ENCODE measurements at regions not wholly inside any gene's neighbourhood (a gene's known extent, or its start where the extent isn't known, plus 50 kb on each side); places are given as distances from the start of the nearest gene placed in this dataset.
A peak's percentile ranks its signal among the peaks of the same experiment; 100 is the strongest.
"Not testable (repeated sequence)": the region's sequence is repeated elsewhere in the genome, so short reads cannot be mapped to it uniquely, and the experiment has no call there.

- DNase-seq (ENCODE audit: extremely low read depth in 1 of 11, low read depth in 9 of 11, low spot score in 4 of 11) = no peak
Measured at GRCh38 chr21:15195104-15195503, 130.3 kb upstream of the NRIP1 start.

DNA sequence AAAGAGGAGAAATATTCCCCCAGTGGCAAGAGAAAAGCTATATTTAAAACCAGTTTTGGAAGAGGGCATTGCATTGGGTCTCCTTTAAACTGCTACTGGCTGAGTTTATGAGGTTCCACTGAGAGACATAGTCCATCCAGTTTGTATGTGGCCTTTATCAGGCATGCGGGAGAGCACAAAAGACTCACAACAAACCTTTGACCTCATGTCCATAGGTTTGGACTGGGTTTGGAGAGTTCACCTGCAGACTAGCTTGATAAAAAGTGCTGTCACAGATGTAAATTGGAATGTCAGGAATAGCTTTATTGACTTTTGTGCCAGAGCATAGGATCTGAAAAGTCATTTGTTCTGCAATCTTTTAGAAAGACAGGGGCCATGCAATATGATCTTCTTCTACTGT is 131.0 kb upstream of the NRIP1 start:
- no peak for DNase-seq (ENCODE audit: extremely low read depth in 1 of 11, low read depth in 9 of 11, low spot score in 4 of 11)

GRCh38 chr21:15197696-15198095 is 132.9 kb upstream of the NRIP1 start:
- no peak for DNase-seq (ENCODE audit: extremely low read depth in 1 of 11, low read depth in 9 of 11, low spot score in 4 of 11)

DNA sequence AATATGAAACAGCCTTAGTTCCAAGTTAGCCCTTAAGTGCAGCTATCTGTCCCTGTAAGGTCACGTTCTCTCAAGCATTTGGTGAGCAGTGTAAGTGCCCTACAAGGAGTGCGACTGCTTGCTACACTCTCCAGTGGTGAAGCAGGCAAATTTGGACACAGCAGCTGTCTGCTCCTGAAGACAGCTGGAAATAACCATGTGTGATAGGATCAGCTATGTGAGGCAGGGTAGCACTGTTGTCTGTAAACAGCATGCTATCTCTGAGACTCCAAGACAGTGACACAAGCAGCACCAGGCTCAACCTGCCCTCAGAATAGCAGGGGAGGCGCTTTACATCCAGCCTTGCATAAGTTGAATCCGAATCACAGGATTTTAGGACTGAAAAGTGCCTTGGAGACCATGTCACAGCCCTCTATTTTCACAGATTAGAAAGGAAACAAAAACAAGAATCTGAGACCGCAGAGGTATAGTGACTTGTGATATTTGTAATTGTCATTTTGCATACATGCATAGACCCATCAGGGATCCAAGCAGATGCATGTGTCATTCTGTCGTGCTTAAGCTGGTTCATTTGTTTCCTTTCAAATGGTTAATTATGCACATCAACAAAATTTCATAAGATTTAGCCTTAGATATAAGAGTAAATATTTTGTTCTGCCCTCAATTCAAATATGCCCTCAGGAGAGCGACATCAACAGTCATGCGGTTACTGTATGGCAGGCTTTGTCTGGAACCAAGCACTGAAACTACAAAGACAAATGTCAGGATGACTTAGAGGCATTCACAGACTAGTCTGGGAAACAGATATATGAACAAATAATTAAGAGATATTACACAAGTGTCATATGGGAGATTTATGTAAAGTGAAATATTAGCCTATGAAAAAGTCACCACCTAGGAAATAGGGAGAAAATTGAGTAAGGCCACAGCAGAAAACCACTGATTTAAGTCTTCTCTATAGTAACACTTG is 134.9 kb upstream of the NRIP1 start:
- DNase-seq (ENCODE audit: extremely low read depth in 1 of 11, low read depth in 9 of 11, low spot score in 4 of 11) = no peak

DNA sequence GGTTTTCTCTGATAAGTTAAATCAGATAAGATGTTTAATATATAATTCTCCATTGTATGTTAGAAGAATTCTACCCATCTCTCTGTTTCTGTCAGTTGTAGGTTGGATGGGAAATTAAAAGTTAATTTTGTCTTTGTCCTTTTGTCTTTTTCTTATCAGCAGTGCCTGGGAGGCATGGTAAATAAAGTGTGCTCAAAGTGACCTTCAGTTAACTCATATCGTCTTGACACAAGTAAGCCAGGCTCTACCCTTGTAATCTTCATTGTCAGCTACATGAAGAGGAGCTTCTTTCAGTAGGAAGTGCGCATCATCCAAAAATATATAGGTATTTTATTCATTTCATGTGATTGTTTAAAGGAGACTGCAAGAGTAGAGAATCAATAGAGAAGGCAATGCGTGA is 138.9 kb upstream of the NRIP1 start:
- no peak for DNase-seq (ENCODE audit: extremely low read depth in 1 of 11, low read depth in 9 of 11, low spot score in 4 of 11)

- peak in 7 of 11 donors; percentile 26 to 51 (median 32) for DNase-seq (ENCODE audit: extremely low read depth in 1 of 11, low read depth in 9 of 11, low spot score in 4 of 11)
Measured at GRCh38 chr21:15204140-15204969, 139.6 kb upstream of the NRIP1 start.

GRCh38 chr21:15204970-15205286 is 140.1 kb upstream of the NRIP1 start:
- no peak for DNase-seq (ENCODE audit: extremely low read depth in 1 of 11, low read depth in 9 of 11, low spot score in 4 of 11)

DNA sequence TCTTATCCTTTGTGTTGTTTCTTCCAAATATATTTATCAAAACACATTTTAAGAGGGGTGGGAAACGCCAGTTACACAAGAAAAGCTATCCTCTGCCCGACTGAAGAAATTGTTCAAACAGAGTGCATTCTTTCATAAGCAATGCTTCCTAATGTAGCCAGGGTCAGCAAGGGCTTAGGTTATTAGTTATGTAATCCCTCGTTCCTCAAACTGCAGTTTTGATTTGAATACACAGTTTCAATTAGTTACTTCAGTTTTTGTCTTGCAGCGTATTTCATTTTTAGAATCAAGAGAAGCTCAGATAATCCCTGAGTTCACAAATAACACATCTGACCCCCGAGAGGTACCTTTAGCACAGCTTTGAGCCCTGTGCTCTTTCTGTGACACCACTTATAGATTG is 141.7 kb upstream of the NRIP1 start:
- no peak for DNase-seq (ENCODE audit: extremely low read depth in 1 of 11, low read depth in 9 of 11, low spot score in 4 of 11)

DNA sequence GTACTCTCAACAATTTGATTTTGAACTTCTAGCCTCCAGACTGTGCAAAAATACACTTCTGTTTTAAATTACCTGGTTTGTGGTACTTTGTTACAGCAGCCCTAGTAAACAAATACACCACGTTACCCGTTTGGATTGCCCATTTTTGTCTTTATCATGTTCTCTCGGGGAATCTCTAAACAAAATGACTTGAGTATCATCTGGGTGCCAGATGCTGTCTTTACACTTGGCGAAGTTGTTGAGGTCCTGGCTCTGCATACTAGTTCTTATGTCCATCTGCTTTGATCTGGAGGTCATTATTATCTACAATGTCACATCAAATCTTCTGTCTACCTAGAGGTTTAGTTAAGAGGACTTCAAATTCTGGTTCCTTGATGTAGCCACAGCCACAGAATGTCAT is 142.4 kb upstream of the NRIP1 start:
- DNase-seq (ENCODE audit: extremely low read depth in 1 of 11, low read depth in 9 of 11, low spot score in 4 of 11) = no peak

DNA sequence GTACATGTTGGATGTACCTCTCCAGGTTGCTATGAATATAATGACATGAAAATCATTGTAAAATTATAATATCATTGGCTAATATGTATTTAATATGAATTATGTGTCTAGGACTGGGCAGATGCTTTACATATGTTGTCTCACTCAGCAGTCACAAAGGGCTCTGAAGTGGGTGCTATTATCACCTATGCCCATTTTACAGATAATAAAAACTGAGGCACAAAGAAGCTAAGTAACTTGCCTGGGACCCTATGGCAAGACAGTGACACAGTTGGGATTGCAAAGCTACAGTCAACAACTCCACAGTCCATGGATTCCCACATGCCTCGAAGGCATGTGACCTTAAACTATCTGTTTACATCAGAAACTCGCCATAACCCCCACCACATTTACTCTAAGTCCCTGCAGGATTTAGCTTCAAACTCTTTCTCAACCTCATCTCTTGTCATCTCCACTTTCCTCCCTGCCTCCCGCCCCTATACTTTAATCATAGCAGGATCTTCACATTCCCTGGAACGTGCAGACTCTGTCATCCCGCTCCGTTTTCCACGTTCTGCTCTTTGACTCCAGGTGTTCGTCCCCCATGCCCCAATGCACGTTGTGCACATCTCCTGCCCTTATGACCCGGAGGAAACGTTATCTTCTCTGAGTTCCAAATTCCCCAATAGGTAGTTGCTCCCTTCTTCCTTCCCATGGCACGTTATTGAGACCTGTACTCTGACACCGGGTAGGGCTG is 143.0 kb upstream of the NRIP1 start:
- no peak for DNase-seq (ENCODE audit: extremely low read depth in 1 of 11, low read depth in 9 of 11, low spot score in 4 of 11)

DNA sequence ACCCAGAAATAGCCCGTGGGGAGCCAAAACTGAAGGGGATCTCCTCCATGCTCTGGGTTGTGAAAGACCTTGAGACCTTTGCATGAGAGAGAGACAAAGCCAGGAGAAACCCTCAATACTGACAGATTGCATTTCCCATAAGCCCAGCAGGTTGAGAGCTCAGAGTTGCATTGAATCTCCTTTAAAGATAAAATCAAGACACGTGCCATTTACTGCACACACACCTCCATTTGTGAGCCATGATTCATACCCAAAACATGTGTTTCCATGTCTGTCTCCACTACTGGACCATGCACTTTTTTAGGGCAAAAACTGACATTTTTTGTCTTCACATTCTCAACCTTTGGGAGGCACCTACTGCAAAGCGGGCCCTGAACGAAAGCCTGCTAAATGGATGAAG is 144.0 kb upstream of the NRIP1 start:
- no peak for DNase-seq (ENCODE audit: extremely low read depth in 1 of 11, low read depth in 9 of 11, low spot score in 4 of 11)

DNA sequence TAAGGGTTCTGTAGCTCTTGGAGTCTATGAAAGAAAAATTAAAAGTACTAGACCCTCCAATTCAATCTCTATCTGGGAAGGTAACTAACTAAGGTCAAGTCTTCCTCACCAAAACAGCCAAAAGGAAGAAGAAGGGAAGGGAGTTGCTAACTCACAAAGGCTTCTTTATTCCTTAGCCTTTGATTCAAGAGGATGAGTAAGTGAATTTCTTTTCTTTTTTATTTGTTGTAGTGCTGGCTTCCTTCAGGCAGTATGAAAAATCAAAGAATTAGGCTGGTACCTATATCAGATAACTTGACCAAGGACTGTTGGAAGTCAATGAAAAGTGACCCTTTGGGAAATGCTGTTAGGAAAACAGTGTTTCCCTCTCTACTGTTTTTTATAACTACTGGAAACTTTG is 144.4 kb upstream of the NRIP1 start:
- no peak for DNase-seq (ENCODE audit: extremely low read depth in 1 of 11, low read depth in 9 of 11, low spot score in 4 of 11)

DNA sequence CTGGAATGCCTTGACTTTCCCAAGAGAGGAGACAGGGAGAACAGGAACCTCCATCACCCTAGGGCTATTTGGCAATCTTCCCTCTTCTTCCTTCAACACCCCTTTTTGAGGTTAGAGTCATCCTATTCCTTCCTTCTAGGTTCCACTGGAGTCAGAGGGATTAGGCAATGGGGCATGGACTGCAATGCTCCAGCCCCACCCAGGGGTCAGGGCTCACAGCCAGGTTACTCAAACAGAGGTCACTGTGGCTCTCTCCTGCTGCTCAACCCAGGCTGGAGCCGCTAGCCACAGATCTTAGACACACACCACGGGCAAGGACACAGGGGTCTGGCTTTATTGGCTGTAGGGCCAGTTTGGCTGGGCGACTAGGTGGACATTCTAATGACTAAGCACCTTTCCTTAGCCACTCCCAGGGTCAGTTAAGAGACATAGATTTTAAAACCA is 145.5 kb upstream of the NRIP1 start:
- no peak for DNase-seq (ENCODE audit: extremely low read depth in 1 of 11, low read depth in 9 of 11, low spot score in 4 of 11)

GRCh38 chr21:15211491-15212133 is 146.8 kb upstream of the NRIP1 start:
- DNase-seq (ENCODE audit: extremely low read depth in 1 of 11, low read depth in 9 of 11, low spot score in 4 of 11) = no peak

GRCh38 chr21:15212206-15212605 is 147.4 kb upstream of the NRIP1 start:
- no peak for DNase-seq (ENCODE audit: extremely low read depth in 1 of 11, low read depth in 9 of 11, low spot score in 4 of 11)

GRCh38 chr21:15218476-15218875 is 153.7 kb upstream of the NRIP1 start:
- DNase-seq (ENCODE audit: extremely low read depth in 1 of 11, low read depth in 9 of 11, low spot score in 4 of 11) = not testable (repeated sequence)

- DNase-seq (ENCODE audit: extremely low read depth in 1 of 11, low read depth in 9 of 11, low spot score in 4 of 11) = no peak
Measured at GRCh38 chr21:15219039-15219438, 154.2 kb upstream of the NRIP1 start.

- no peak for DNase-seq (ENCODE audit: extremely low read depth in 1 of 11, low read depth in 9 of 11, low spot score in 4 of 11)
Measured at GRCh38 chr21:15219894-15220293, 155.1 kb upstream of the NRIP1 start.

DNA sequence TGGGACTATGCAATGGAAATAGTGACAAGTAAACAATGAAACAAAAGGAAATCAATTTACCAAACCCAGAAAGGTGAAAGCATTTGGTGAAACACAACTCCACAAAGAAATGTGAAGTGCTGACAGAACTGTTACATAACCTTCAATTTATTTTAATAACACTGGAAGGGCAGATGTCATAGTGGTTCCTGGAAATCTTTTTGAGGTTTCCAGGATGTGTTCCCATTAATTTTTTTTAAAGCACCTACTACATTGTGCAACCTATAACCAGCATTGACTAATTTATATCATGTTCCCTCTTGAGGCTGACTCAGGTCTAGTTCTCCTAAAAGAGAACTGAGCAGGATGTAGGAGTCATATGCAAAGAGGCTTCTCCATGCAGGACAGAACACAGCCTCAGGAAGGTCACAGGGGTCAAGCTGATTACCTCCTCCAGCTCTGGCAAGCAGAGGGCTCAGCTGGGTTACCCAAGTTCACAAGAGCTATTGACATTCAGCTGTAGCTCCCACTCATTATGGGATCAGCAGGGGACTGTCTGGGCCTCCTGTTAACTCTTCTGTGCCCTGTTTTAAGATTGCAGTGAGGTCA is 157.1 kb upstream of the NRIP1 start:
- no peak for DNase-seq (ENCODE audit: extremely low read depth in 1 of 11, low read depth in 9 of 11, low spot score in 4 of 11)

All from renal cortex interstitium (tissue), 11 donors.